CD8-positive, alpha-beta memory T cell (primary cell): ENCODE measurements at regions not wholly inside any gene's neighbourhood (a gene's known extent, or its start where the extent isn't known, plus 50 kb on each side); places are given as distances from the start of the nearest gene placed in this dataset.
A peak's percentile ranks its signal among the peaks of the same experiment; 100 is the strongest.
"Not testable (repeated sequence)": the region's sequence is repeated elsewhere in the genome, so short reads cannot be mapped to it uniquely, and the experiment has no call there.

Source experiments
- CTCF ChIA-PET: fragments of 350-600 bp; sonication (Branson Sonifier 250); formaldehyde crosslinking; loops from one replicate; lab custom pipeline; 2021; ENCODE audit warnings: antibody characterized with exemption; lab: Charles Lee
- POLR2A ChIA-PET: fragments of 350-600 bp; sonication (Branson Sonifier 250); formaldehyde crosslinking; loops from one replicate; lab custom pipeline; 2021; ENCODE audit warnings: antibody characterized with exemption; lab: Charles Lee
- DNase-seq, 5 donors: peaks; one replicate each; pipeline versions ENCODE4 v3.0.0 to v3.0.0-alpha.2; 2020 to 2022; ENCODE audit warnings: mixed read lengths in 1 of 5
- H3K27ac ChIP-seq: one replicate; pipeline ENCODE4 v1.7.0; 2013; ENCODE audit warnings: low read depth, mild to moderate bottlenecking, low read length, moderate library complexity
- H3K27me3 ChIP-seq: 2 replicates; pipeline ENCODE4 v1.7.0; 2013; ENCODE audit warnings: low read length, mild to moderate bottlenecking; ENCODE audit not compliant: insufficient read depth, poor library complexity, severe bottlenecking
- H3K36me3 ChIP-seq: 2 replicates; pipeline ENCODE4 v1.7.0; 2013; ENCODE audit warnings: mild to moderate bottlenecking, low read length, moderate library complexity; ENCODE audit not compliant: insufficient read depth
- H3K4me1 ChIP-seq: 2 replicates; pipeline ENCODE4 v1.7.0; 2013; ENCODE audit warnings: mild to moderate bottlenecking, low read length, moderate library complexity; ENCODE audit not compliant: insufficient read depth
- H3K4me3 ChIP-seq: 2 replicates; pipeline ENCODE4 v1.7.0; 2013; ENCODE audit warnings: mild to moderate bottlenecking, low read length
- H3K9me3 ChIP-seq: 2 replicates; pipeline ENCODE4 v1.7.0; 2013; ENCODE audit warnings: mild to moderate bottlenecking, low read length
- H3K27ac Mint-ChIP-seq, 8 donors: one replicate each; pipeline ENCODE4 v1.8.0; 2020 to 2021; ENCODE audit warnings: mixed read lengths in 8 of 8, mild to moderate bottlenecking in 6 of 8, inconsistent platforms in 3 of 8, moderate library complexity in 3 of 8
- H3K27me3 Mint-ChIP-seq, 2 donors: one replicate each; pipeline ENCODE4 v1.8.0; 2020 to 2021; ENCODE audit warnings: mixed read lengths in 2 of 2, mild to moderate bottlenecking in 1 of 2, moderate library complexity in 1 of 2
- H3K36me3 Mint-ChIP-seq, 3 donors: one replicate each; pipeline ENCODE4 v1.8.0; 2020 to 2021; ENCODE audit warnings: mixed read lengths in 3 of 3, inconsistent platforms in 1 of 3, mild to moderate bottlenecking in 1 of 3
- H3K4me1 Mint-ChIP-seq, 3 donors: one replicate each; pipeline ENCODE4 v1.8.0; 2020 to 2021; ENCODE audit warnings: mixed read lengths in 3 of 3, inconsistent platforms in 1 of 3, mild to moderate bottlenecking in 1 of 3
- H3K4me3 Mint-ChIP-seq, 7 donors: one replicate each; pipeline ENCODE4 v1.8.0; 2020 to 2021; ENCODE audit warnings: mixed read lengths in 7 of 7, mild to moderate bottlenecking in 6 of 7, moderate library complexity in 4 of 7, inconsistent platforms in 2 of 7
- H3K9me3 Mint-ChIP-seq, 5 donors: one replicate each; pipeline ENCODE4 v1.8.0; 2020 to 2022; ENCODE audit warnings: mixed read lengths in 5 of 5, mild to moderate bottlenecking in 3 of 5, moderate library complexity in 2 of 5, inconsistent platforms in 1 of 5

GRCh38 chr14:22178333-22178839 is 410.6 kb downstream of the DAD1 start:
- Histone ChIP-seq H3K36me3 (no peaks in the 10 kb centered on the region), H3K9me3 (no peaks in the 10 kb centered on the region), H3K4me3 (no peak overlapping the region), H3K27ac (no peak overlapping the region), H3K27me3 (no peaks in the 10 kb centered on the region), H3K4me1 (no peaks in the 10 kb centered on the region)
- POLR2A ChIA-PET = interaction anchor here (0.6 kb wide), 1 partner anchor 393 kb away, joined by 4 read pairs; no protein-coding TSS in a partner anchor
- Mint-ChIP-seq H3K27ac (peak overlapping the region in 1 of 8 donors; percentile 33), H3K4me1 (peaks cover 5 to 10% (median 9%) of the 10 kb centered on the region in 3 donors), H3K27me3 (no peaks in the 10 kb centered on the region), H3K4me3 (no peak overlapping the region), H3K9me3 (no peaks in the 10 kb centered on the region), H3K36me3 (no peaks in the 10 kb centered on the region)
- CTCF ChIA-PET = no interaction called here
- DNase-seq = no peak

- H3K4me3 Mint-ChIP-seq = peak overlapping the region in 2 of 7 donors; percentile 24 to 41
- ChIA-PET POLR2A (interaction anchor here (0.6 kb wide), 1 partner anchor 394 kb away, joined by 4 read pairs; no protein-coding TSS in a partner anchor), CTCF (no interaction called here)
- H3K4me3 ChIP-seq = no peak overlapping the region
- no peaks in the 10 kb centered on the region for H3K9me3 ChIP-seq
- H3K4me1 Mint-ChIP-seq = peaks cover 5 to 10% (median 9%) of the 10 kb centered on the region in 3 donors
- H3K9me3 Mint-ChIP-seq = no peaks in the 10 kb centered on the region
- H3K4me1 ChIP-seq = no peaks in the 10 kb centered on the region
- H3K27ac ChIP-seq = no peak overlapping the region
- H3K27me3 Mint-ChIP-seq = no peaks in the 10 kb centered on the region
- no peaks in the 10 kb centered on the region for H3K36me3 ChIP-seq
- no peaks in the 10 kb centered on the region for H3K36me3 Mint-ChIP-seq
- H3K27me3 ChIP-seq = no peaks in the 10 kb centered on the region
- peak overlapping the region in 4 of 8 donors; percentile 33 to 70 (median 58) for H3K27ac Mint-ChIP-seq
- DNase-seq = no peak
These were observed 411.2 kb downstream of the DAD1 start for GRCh38 chr14:22177870-22178269.

- Mint-ChIP-seq H3K4me3 (no peak overlapping the region), H3K27me3 (no peaks in the 10 kb centered on the region), H3K4me1 (peaks cover 5 to 10% (median 9%) of the 10 kb centered on the region in 3 donors), H3K36me3 (no peaks in the 10 kb centered on the region), H3K9me3 (no peaks in the 10 kb centered on the region), H3K27ac (no peak overlapping the region)
- H3K9me3 ChIP-seq = no peaks in the 10 kb centered on the region
- H3K4me1 ChIP-seq = no peaks in the 10 kb centered on the region
- no peak overlapping the region for H3K27ac ChIP-seq
- CTCF ChIA-PET = no interaction called here
- H3K36me3 ChIP-seq = no peaks in the 10 kb centered on the region
- H3K27me3 ChIP-seq = no peaks in the 10 kb centered on the region
- no peak overlapping the region for H3K4me3 ChIP-seq
- DNase-seq = no peak
- POLR2A ChIA-PET = no interaction called here
These were observed 412.1 kb downstream of the DAD1 start for GRCh38 chr14:22176957-22177356.

- POLR2A ChIA-PET, DNase-seq, H3K36me3 ChIP-seq, H3K27me3 ChIP-seq, H3K27ac ChIP-seq, H3K9me3 Mint-ChIP-seq, H3K36me3 Mint-ChIP-seq, H3K27ac Mint-ChIP-seq, H3K4me1 ChIP-seq, H3K4me3 ChIP-seq, H3K4me1 Mint-ChIP-seq, H3K9me3 ChIP-seq, H3K4me3 Mint-ChIP-seq, H3K27me3 Mint-ChIP-seq, CTCF ChIA-PET: not testable (repeated sequence)
These were observed 413.8 kb downstream of the DAD1 start for GRCh38 chr14:22175278-22175558.

- no peaks in the 10 kb centered on the region for H3K36me3 ChIP-seq
- DNase-seq = no peak
- H3K9me3 ChIP-seq = no peaks in the 10 kb centered on the region
- no peaks in the 10 kb centered on the region for H3K27me3 ChIP-seq
- Mint-ChIP-seq H3K4me3 (no peak overlapping the region), H3K4me1 (peaks cover 5 to 10% (median 9%) of the 10 kb centered on the region in 3 donors), H3K27me3 (no peaks in the 10 kb centered on the region), H3K27ac (no peak overlapping the region), H3K9me3 (no peaks in the 10 kb centered on the region), H3K36me3 (no peaks in the 10 kb centered on the region)
- ChIA-PET CTCF (no interaction called here), POLR2A (no interaction called here)
- H3K27ac ChIP-seq = no peak overlapping the region
- H3K4me1 ChIP-seq = no peaks in the 10 kb centered on the region
- no peak overlapping the region for H3K4me3 ChIP-seq
These were observed 414.4 kb downstream of the DAD1 start for GRCh38 chr14:22174412-22175277.

GRCh38 chr14:22168092-22168955 is 420.7 kb downstream of the DAD1 start:
- POLR2A ChIA-PET = no interaction called here
- peak overlapping the region in 6 of 8 donors; percentile 6 to 83 (median 54) for H3K27ac Mint-ChIP-seq
- H3K27me3 Mint-ChIP-seq = no peaks in the 10 kb centered on the region

GRCh38 chr14:22164616-22165015 is 424.4 kb downstream of the DAD1 start:
- no peaks in the 10 kb centered on the region for H3K4me1 ChIP-seq
- ChIA-PET CTCF (no interaction called here), POLR2A (no interaction called here)
- no peaks in the 10 kb centered on the region for H3K36me3 ChIP-seq
- Mint-ChIP-seq H3K27me3 (no peaks in the 10 kb centered on the region), H3K4me1 (no peaks in the 10 kb centered on the region), H3K4me3 (no peak overlapping the region), H3K27ac (no peak overlapping the region), H3K9me3 (no peaks in the 10 kb centered on the region), H3K36me3 (no peaks in the 10 kb centered on the region)
- H3K27me3 ChIP-seq = no peaks in the 10 kb centered on the region
- H3K9me3 ChIP-seq = no peaks in the 10 kb centered on the region
- H3K4me3 ChIP-seq = no peak overlapping the region
- H3K27ac ChIP-seq = no peak overlapping the region
- DNase-seq = no peak

More at GRCh38 chr14:22168092-22168955, 420.7 kb downstream of the DAD1 start:
- Histone ChIP-seq H3K27ac (no peak overlapping the region), H3K36me3 (no peaks in the 10 kb centered on the region), H3K4me3 (peak overlapping the region; percentile 15), H3K9me3 (no peaks in the 10 kb centered on the region), H3K27me3 (no peaks in the 10 kb centered on the region), H3K4me1 (no peaks in the 10 kb centered on the region)
- no peaks in the 10 kb centered on the region for H3K36me3 Mint-ChIP-seq
- no peaks in the 10 kb centered on the region for H3K4me1 Mint-ChIP-seq
- peak overlapping the region; percentile 59 to 89 (median 79) for H3K4me3 Mint-ChIP-seq
- CTCF ChIA-PET = no interaction called here
- DNase-seq = peak in 1 of 5 donors; percentile 33
- no peaks in the 10 kb centered on the region for H3K9me3 Mint-ChIP-seq

- peak overlapping the region; percentile 71 to 90 (median 79) for H3K4me3 Mint-ChIP-seq
- H3K27ac ChIP-seq = no peak overlapping the region
- H3K27ac Mint-ChIP-seq = peak overlapping the region in 5 of 8 donors; percentile 37 to 83 (median 51)
- ChIA-PET POLR2A (interaction anchor here (1.0 kb wide), 1 partner anchor 393 kb away, joined by 5 read pairs; no protein-coding TSS in a partner anchor), CTCF (no interaction called here)
- no peaks in the 10 kb centered on the region for H3K4me1 ChIP-seq
- no peaks in the 10 kb centered on the region for H3K27me3 Mint-ChIP-seq
- no peaks in the 10 kb centered on the region for H3K4me1 Mint-ChIP-seq
- DNase-seq = no peak
- no peaks in the 10 kb centered on the region for H3K9me3 ChIP-seq
- no peaks in the 10 kb centered on the region for H3K36me3 ChIP-seq
- H3K27me3 ChIP-seq = no peaks in the 10 kb centered on the region
- no peak overlapping the region for H3K4me3 ChIP-seq
- no peaks in the 10 kb centered on the region for H3K36me3 Mint-ChIP-seq
- H3K9me3 Mint-ChIP-seq = no peaks in the 10 kb centered on the region
These were observed 426.0 kb downstream of the DAD1 start for GRCh38 chr14:22163051-22163450.
